GM21360 (cell line): ENCODE measurements at regions not wholly inside any gene's neighbourhood (a gene's known extent, or its start where the extent isn't known, plus 50 kb on each side); places are given as distances from the start of the nearest gene placed in this dataset.

Source experiments
- ATAC-seq: cut with Tn5 transposase; IDR thresholded peaks from one replicate; pipeline ENCODE4 v1.9.1; 2021; ENCODE audit warnings: mild to moderate bottlenecking, moderate library complexity; ENCODE audit not compliant: unreplicated experiment

- ATAC-seq = no peak
Measured at GRCh38 chr4:129645461-129645860, 549.5 kb downstream of the C4orf33 start.

DNA sequence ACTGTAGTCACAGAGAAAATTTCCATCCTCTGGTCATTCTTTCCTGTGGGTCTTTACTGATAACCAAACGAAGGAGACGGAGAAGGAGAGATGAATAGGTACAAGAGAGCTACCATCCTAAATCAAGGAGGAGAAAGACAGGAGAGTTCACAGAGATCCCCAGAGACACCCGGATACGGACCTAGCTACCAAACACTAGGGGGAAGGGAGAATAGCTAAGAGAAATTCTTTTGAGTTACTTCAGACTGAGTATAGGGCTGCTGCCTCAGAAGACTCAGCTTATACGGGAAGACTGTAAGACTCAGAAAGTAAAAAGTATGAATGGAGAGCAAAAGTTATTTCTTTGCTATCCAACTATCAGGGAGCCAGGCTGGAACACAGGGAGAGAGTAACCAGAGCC lies 572.1 kb downstream of the C4orf33 start:
- ATAC-seq = no peak

DNA sequence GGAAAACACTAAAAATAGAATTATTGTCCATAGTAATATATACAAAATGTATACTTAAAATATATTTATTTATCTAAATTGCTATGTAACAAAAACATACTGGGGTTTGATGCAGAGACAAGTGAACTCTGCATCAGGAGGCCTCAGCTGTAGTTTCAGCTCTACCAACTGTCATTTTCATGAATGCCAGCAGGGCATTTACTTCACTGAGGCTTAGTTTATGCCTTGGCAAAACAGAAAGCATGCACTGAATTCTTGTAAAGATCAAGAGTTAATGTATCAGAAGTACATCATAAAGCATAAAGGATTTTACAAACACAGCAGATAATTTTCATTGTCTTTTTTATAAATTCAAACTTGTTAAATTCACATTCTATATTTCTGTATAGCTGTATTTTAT lies 577.0 kb downstream of the C4orf33 start:
- no peak for ATAC-seq

DNA sequence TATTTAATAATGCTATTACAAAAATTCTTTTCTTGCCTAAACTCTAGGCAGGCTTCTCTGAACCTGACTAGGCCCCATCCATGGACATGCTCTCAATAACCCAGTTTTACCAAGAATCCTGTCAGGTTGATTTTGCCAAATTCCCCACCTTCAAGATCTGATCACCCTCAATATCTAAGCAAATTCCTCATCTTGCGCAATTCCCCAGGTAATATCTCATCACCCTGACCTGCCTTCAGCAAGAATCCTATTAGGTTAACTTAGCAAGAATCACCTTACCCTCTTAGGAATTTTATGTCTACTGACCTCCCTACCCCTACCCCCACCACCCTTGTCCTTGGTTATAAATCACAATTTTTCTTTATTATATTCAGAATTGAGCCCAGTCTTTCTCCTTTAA lies 579.1 kb downstream of the C4orf33 start:
- no peak for ATAC-seq

GRCh38 chr4:129676934-129677333 lies 581.0 kb downstream of the C4orf33 start:
- ATAC-seq = no peak

DNA sequence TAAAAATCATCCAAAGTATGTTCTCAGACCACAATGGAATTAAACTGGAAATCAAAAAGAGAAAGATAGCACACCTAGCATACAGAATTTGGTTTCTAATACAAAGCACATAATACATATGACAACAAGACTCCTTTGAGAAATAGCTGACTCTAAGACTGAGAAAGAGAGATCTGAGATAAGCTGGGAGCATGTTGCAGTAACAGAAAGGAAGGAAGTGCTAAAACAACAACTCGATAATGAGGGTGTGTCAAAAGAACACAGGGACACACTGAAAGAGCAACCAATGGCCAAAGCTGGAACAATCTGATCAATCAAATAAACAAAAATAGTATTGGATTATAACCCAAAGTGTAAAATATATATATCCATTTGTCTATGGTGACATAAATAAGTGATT lies 586.6 kb downstream of the C4orf33 start:
- no peak for ATAC-seq

DNA sequence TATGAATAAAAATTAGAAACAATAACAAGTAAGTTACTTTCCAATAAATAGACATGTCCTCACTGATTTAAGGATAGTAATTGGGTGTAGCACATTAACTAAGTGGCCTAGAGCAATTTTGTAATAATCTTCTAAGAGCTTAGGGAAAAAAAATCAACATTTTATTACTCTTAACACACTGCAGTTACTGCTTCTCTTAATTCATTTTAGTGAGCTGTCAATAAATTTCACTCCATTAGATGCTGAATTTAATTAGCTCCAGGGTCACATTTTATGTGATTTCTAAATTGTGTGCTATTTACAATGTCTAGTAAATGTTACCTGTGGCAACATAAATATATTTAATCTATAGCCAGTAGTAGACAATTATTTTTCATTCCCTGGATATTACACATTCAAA lies 612.0 kb downstream of the C4orf33 start:
- no peak for ATAC-seq

DNA sequence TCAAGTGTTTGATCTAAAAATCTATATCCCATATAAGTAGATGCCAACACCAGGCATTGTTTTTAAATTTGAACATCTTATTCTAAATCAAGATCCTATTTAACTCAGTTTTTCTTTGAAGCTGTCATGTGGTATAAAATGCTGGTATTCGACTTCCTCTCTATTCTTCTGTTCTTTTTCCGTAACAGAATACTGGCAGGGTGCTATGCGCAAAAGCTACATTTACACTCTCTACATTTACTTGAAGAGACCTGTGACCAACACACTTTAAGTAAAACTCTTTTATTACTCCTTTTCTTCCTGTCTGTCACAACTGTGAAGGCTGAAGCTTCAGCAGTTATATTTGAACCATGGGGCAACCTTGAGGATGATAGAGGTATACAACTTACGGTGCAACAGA lies 612.8 kb downstream of the C4orf33 start:
- ATAC-seq = no peak

DNA sequence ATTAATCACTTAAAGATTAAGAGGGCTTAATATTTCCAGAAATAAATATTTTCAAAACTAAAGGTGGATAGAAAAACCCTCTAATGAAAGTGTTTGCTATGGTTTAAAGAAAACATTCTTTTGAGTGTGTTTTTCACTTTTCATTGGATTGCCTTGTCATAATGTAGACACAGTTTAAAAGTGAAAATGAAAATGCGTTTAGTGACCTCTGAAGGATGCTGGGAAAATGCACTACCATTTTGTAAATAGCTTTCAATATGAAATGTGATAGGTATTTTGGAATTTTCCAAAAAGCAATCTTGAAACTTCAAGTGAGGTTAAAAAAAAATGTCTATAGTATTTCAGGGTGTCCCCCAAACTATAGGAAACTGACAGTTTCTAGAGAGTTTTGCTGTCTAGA lies 642.2 kb downstream of the C4orf33 start:
- no peak for ATAC-seq

DNA sequence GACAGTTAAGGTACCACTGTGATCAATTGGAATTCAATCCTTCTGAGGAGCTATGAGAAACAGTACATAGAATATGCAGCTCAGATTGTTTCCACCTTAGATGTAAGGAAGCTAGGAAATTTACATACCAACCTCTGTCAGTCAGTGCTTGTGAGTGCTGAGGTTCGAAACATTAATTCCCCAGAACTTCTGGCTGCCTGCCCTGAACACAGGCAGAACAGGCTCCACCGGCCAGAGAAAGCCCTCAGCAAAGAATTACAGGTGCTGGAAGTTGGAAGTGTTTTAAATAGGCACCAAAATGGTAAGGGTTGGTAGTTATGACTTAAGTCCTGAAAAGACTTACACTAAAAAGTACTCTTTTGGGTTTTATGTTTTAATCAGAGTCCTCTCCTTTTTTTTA lies 651.8 kb downstream of the C4orf33 start:
- ATAC-seq = no peak

DNA sequence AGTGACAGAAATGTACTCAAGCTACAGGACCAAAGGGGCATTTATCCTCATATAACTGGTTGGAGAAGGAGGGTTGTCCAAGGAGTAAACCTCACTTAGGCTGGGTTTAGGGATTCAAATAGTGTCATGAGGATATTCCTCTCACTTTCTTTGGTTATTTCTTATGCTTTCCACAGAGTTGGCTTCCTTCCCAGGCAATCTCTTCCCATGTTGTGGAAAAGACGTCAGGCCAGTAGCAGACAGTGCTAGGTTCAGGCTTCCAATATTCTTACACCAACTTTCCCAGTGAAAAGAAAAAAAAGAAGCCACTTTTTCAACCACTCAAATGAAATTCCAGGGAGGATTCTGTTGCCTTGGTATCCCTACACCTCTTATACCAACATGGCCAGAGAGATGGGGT lies 653.0 kb downstream of the C4orf33 start:
- ATAC-seq = no peak

GRCh38 chr4:129751646-129752045 lies 655.7 kb downstream of the C4orf33 start:
- ATAC-seq = no peak

DNA sequence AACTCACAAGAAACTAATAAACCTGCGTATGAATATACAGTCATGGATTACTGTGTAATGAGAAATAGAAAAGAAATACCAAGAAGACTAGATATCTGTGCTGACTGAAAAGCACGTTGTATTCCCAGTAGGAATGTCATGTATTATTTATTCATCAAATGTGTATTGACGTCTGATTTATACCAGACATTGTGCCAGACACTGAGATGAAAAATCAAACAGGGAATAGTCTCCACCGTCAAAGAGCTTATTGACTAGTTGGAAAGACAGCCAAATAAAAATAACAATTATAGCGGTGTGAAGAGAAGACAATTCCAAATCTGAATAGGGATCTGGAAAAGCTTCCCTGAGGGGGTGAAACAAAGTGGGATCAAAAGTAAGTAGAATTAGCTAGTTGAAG lies 687.6 kb downstream of the C4orf33 start:
- no peak for ATAC-seq

GRCh38 chr4:129788486-129788885 lies 692.5 kb downstream of the C4orf33 start:
- no peak for ATAC-seq

GRCh38 chr4:129804461-129804981 lies 708.6 kb downstream of the C4orf33 start:
- ATAC-seq = no peak

DNA sequence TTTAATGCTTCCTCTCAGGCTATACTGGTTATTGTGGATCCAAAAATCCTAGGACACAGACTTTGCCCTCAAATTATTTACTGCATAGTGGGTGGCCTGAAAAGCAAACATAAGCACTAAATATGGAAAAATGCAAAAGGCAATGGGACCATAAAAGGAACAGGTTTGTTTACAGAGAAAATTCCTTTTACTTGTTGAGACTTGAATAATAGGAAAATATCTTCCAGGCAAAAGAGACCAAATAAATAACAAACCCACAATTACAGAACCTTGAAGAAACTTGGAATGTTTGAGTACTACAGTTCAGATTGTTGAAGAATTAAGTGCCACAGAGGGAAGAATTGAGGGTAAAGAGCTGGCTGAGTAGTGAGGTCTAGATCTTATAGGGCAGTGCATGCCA lies 711.0 kb downstream of the C4orf33 start:
- no peak for ATAC-seq

GRCh38 chr4:129808242-129808641 lies 712.3 kb downstream of the C4orf33 start:
- no peak for ATAC-seq

DNA sequence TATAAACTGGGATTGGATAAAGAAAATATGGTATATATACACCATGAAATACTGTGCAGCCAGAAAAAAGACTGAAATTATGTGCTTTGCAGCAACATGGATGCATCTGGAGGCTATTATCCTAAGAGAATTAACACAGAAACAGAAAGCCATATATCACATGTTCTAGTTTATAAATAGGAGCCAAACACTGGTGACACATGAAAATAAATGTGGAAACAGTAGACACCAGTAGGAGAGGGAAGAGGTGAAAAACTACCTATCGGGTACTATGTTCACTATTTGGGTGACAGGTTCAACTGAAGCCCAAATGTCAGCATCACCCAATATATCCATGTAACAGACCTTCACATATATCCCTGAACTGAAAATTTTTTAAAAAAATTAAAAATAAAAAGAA lies 725.1 kb downstream of the C4orf33 start:
- no peak for ATAC-seq

- no peak for ATAC-seq
Measured at GRCh38 chr4:129821963-129822362, 726.0 kb downstream of the C4orf33 start.

GRCh38 chr4:129822701-129823100 lies 726.7 kb downstream of the C4orf33 start:
- no peak for ATAC-seq

DNA sequence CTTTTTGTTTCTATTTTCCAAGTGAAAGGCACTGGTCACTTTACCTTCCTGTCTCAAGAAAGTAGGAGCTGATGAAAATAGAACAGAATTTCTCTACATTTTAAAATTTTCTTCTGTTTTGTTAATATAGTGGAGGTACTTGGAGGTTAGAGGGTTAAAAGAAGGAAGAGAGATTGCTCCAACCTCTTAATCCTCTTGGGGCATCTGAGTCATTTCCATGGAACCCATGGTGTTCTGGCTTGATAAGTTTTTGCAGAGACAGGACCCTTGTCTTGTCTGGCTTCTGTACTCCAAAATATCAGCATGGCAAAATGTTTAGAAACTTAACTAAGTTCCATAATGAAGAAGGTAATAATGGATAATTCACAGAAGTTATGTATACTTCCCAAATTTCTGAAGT lies 727.2 kb downstream of the C4orf33 start:
- no peak for ATAC-seq

DNA sequence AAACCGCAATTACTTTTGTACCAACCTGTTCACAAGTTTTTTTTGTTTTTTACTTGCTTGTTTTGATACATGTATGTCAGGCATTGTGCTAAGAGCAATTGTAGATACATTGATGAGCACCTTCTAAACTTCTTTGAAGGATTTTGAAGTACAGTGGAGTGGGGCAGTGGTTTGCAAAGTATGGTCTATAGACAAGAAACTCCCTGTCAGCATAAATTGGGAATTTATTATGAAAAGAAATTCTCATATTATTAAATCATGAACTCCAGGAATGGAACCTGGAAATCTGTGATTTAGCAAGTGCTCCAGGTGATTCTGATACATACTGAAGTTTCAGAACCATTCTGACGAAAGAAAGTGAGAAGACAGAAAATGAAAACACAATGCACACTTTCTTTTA lies 733.4 kb downstream of the C4orf33 start:
- ATAC-seq = no peak

- no peak for ATAC-seq
Measured at GRCh38 chr4:129839687-129840086, 743.7 kb downstream of the C4orf33 start.

GRCh38 chr4:129842096-129842495 lies 746.1 kb downstream of the C4orf33 start:
- ATAC-seq = no peak
